ENCODE measurements at regions not wholly inside any gene's neighbourhood (a gene's known extent, or its start where the extent isn't known, plus 50 kb on each side); places are given as distances from the start of the nearest gene placed in this dataset.
"Not testable (repeated sequence)": the region's sequence is repeated elsewhere in the genome, so short reads cannot be mapped to it uniquely, and the experiment has no call there.

- not testable (repeated sequence) for H3K36me3 Mint-ChIP-seq (ENCODE audit: insufficient read depth); H3K4me3 Mint-ChIP-seq; DNase-seq (ENCODE audit: low spot score in 2 of 2); H3K9me3 Mint-ChIP-seq; H3K4me1 Mint-ChIP-seq; H3K27ac Mint-ChIP-seq (ENCODE audit: low read depth); H3K27me3 Mint-ChIP-seq
- peak; percentile 7 for ATAC-seq (replicated peaks; ENCODE audit: extremely low read depth, poor library complexity, severe bottlenecking)
These were observed 67.4 kb downstream of the FAM72B start for GRCh38 chr1:121116522-121117297.

- not testable (repeated sequence) for H3K4me3 Mint-ChIP-seq; H3K9me3 Mint-ChIP-seq; H3K27me3 Mint-ChIP-seq; H3K36me3 Mint-ChIP-seq (ENCODE audit: insufficient read depth); H3K27ac Mint-ChIP-seq (ENCODE audit: low read depth); DNase-seq (ENCODE audit: low spot score in 2 of 2); H3K4me1 Mint-ChIP-seq
- ATAC-seq (replicated peaks; ENCODE audit: extremely low read depth, poor library complexity, severe bottlenecking) = peak; percentile 91
These were observed 66.9 kb downstream of the FAM72B start for GRCh38 chr1:121117298-121117611.

- H3K27ac Mint-ChIP-seq (ENCODE audit: low read depth); H3K4me3 Mint-ChIP-seq; H3K9me3 Mint-ChIP-seq; H3K27me3 Mint-ChIP-seq; DNase-seq (ENCODE audit: low spot score in 2 of 2); H3K4me1 Mint-ChIP-seq; H3K36me3 Mint-ChIP-seq (ENCODE audit: insufficient read depth); ATAC-seq (replicated peaks; ENCODE audit: extremely low read depth, poor library complexity, severe bottlenecking): not testable (repeated sequence)
These were observed 66.3 kb downstream of the FAM72B start for GRCh38 chr1:121117622-121118479.
